GM23338 (cell line): ENCODE measurements at regions not wholly inside any gene's neighbourhood (a gene's known extent, or its start where the extent isn't known, plus 50 kb on each side); places are given as distances from the start of the nearest gene placed in this dataset.

Source experiments
- ATAC-seq: fragments of 200-7000 bp; cut with Tn5 transposase; 3 replicates; pipeline ENCODE4 v1.9.1; 2020
- DNase-seq: peaks from one replicate; pipeline ENCODE4 v3.0.0-alpha.2; 2015; ENCODE audit warnings: low spot score
- H2AFZ ChIP-seq: fragments of 200-600 bp; sonication (generic); 2 replicates; pipeline ENCODE4 v1.8.0; 2016; ENCODE audit warnings: antibody characterized with exemption, mild to moderate bottlenecking, moderate library complexity
- H3F3A ChIP-seq: fragments of 200-600 bp; sonication (generic); replicated peaks from 2 replicates; pipeline ENCODE4 v1.8.0; 2017; ENCODE audit warnings: antibody characterized with exemption, mixed run types, low read depth
- H3K27ac ChIP-seq: fragments of 200-600 bp; sonication (generic); 2 replicates; pipeline ENCODE4 v1.6.1; 2016; ENCODE audit warnings: low read depth
- H3K27me3 ChIP-seq: fragments of 200-600 bp; sonication (generic); 2 replicates; pipeline ENCODE4 v1.8.0; 2016; ENCODE audit warnings: mild to moderate bottlenecking, mixed run types, moderate library complexity; ENCODE audit not compliant: insufficient read depth
- H3K36me3 ChIP-seq: fragments of 200-600 bp; sonication (generic); 2 replicates; pipeline ENCODE4 v1.8.0; 2016; ENCODE audit warnings: mild to moderate bottlenecking; ENCODE audit not compliant: insufficient read depth
- H3K4me1 ChIP-seq: fragments of 200-600 bp; sonication (generic); 2 replicates; pipeline ENCODE4 v1.8.0; 2016; ENCODE audit warnings: mild to moderate bottlenecking, moderate library complexity; ENCODE audit not compliant: insufficient read depth
- H3K4me2 ChIP-seq: fragments of 200-600 bp; sonication (generic); 2 replicates; pipeline ENCODE4 v1.7.1; 2017; ENCODE audit warnings: mixed run types
- H3K4me3 ChIP-seq: fragments of 200-600 bp; sonication (generic); 2 replicates; pipeline ENCODE4 v1.6.1; 2016; ENCODE audit warnings: mixed run types
- H3K79me2 ChIP-seq: fragments of 200-600 bp; sonication (generic); replicated peaks from 2 replicates; pipeline ENCODE4 v1.8.0; 2017; ENCODE audit warnings: mild to moderate bottlenecking; ENCODE audit not compliant: insufficient read depth
- H3K9me2 ChIP-seq: fragments of 200-600 bp; sonication (generic); 2 replicates; pipeline ENCODE4 v1.8.0; 2017; ENCODE audit not compliant: insufficient read depth
- H4K20me1 ChIP-seq: fragments of 200-600 bp; sonication (generic); replicated peaks from 2 replicates; pipeline ENCODE4 v1.8.0; 2017; ENCODE audit warnings: mild to moderate bottlenecking; ENCODE audit not compliant: insufficient read depth
- H3K27ac Mint-ChIP-seq: 2 replicates; pipeline ENCODE4 v1.8.0; 2020; ENCODE audit warnings: inconsistent platforms, mild to moderate bottlenecking, moderate library complexity, mixed read lengths
- H3K27me3 Mint-ChIP-seq: 3 replicates; pipeline ENCODE4 v1.8.0; 2022; ENCODE audit warnings: low read depth, mild to moderate bottlenecking, moderate library complexity, mixed read lengths, inconsistent platforms; ENCODE audit not compliant: insufficient read depth, poor library complexity
- H3K36me3 Mint-ChIP-seq: 3 replicates; pipeline ENCODE4 v1.8.0; 2021; ENCODE audit warnings: low read depth, mild to moderate bottlenecking, inconsistent platforms, moderate library complexity, mixed read lengths
- H3K4me1 Mint-ChIP-seq: 3 replicates; pipeline ENCODE4 v1.8.0; 2020; ENCODE audit warnings: mild to moderate bottlenecking, inconsistent platforms, mixed read lengths
- H3K4me3 Mint-ChIP-seq: 3 replicates; pipeline ENCODE4 v1.8.0; 2021; ENCODE audit warnings: moderate library complexity, mild to moderate bottlenecking, inconsistent platforms, mixed read lengths
- H3K9me3 Mint-ChIP-seq: 3 replicates; pipeline ENCODE4 v1.8.0; 2020; ENCODE audit warnings: moderate library complexity, mild to moderate bottlenecking, inconsistent platforms, mixed read lengths
- CREB1 ChIP-seq: fragments of 250-450 bp; sonication (Bioruptor Pico); IDR thresholded peaks from 2 replicates; pipeline ENCODE4 v1.5.0; 2020; ENCODE audit warnings: low read depth, mild to moderate bottlenecking, moderate library complexity
- CTCF ChIP-seq, 2 experiments: fragments of 200-600 bp in 1 of 2; sonication (generic) in 1 of 2; conservative IDR thresholded peaks; 2 replicates each; pipeline versions ENCODE4 v1.5.1 to v1.6.1; 2016 to 2017; ENCODE audit warnings: antibody characterized with exemption in 2 of 2, low read depth in 2 of 2, mild to moderate bottlenecking in 2 of 2, moderate library complexity in 1 of 2
- EZH2 ChIP-seq: fragments of 200-600 bp; sonication (generic); IDR thresholded peaks from one replicate; pipeline ENCODE4 v1.8.0; 2017; ENCODE audit warnings: antibody characterized with exemption, mild to moderate bottlenecking, low read depth; ENCODE audit not compliant: unreplicated experiment
- EZH2phosphoT487 ChIP-seq: fragments of 200-600 bp; sonication (generic); IDR thresholded peaks from one replicate; pipeline ENCODE4 v1.8.1; 2018; ENCODE audit warnings: antibody characterized with exemption; ENCODE audit not compliant: unreplicated experiment
- JUNB ChIP-seq: IDR thresholded peaks from one replicate; pipeline ENCODE4 v1.6.1; 2016; ENCODE audit warnings: antibody characterized with exemption; ENCODE audit not compliant: unreplicated experiment
- NANOG ChIP-seq: IDR thresholded peaks from 2 replicates; pipeline ENCODE4 v1.6.1; 2016; ENCODE audit warnings: antibody characterized with exemption, borderline replicate concordance
- POLR2AphosphoS5 ChIP-seq: IDR thresholded peaks from 2 replicates; pipeline ENCODE4 v1.6.1; 2016; ENCODE audit warnings: antibody characterized with exemption, low read depth
- REST ChIP-seq: IDR thresholded peaks from one replicate; pipeline ENCODE4 v1.6.1; 2018; ENCODE audit warnings: antibody characterized with exemption; ENCODE audit not compliant: unreplicated experiment
- STAT1 ChIP-seq: IDR thresholded peaks from one replicate; pipeline ENCODE4 v1.6.1; 2016; ENCODE audit warnings: antibody characterized with exemption; ENCODE audit not compliant: unreplicated experiment
- ZNF114 ChIP-seq: fragments of 250-450 bp; sonication (Bioruptor Pico); IDR thresholded peaks from 2 replicates; pipeline ENCODE4 v1.5.0; 2020; ENCODE audit warnings: mild to moderate bottlenecking, moderate library complexity
- ZNF331 ChIP-seq: fragments of 250-450 bp; sonication (Bioruptor Pico); IDR thresholded peaks from 2 replicates; pipeline ENCODE4 v1.5.0; 2020; ENCODE audit warnings: low read depth, mild to moderate bottlenecking, moderate library complexity
- TF ChIP-seq, protein P1 (sequence below): IDR thresholded peaks from 2 replicates; pipeline ENCODE4 v1.6.1; 2016; ENCODE audit warnings: antibody characterized with exemption

DNA sequence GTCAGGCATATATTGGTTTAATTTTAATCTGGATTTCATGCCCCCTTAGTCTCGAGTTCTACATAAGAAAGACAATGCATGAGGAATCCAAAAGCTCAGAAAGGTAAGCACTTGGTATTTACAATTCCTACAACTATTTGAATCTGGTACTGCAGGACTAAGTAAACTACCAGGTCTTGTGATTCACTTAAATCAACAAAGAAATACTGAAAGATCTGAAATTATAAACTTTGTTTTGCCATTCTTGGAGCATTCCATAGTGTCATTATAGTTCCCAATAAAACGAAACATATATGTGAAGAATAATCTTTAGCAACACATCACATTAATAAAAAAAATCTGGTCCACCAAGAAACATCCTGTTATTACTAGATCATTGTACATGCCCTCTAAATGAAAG lies 482.3 kb downstream of the ANKRD50 start:
- H3K4me1 ChIP-seq = no peaks in the 10 kb centered on the region
- H3K9me2 ChIP-seq = no peaks in the 10 kb centered on the region
- H4K20me1 ChIP-seq = no peaks in the 10 kb centered on the region
- no peaks in the 10 kb centered on the region for H3F3A ChIP-seq
- Mint-ChIP-seq H3K4me3 (no peak overlapping the region), H3K9me3 (no peaks in the 10 kb centered on the region), H3K36me3 (no peaks in the 10 kb centered on the region), H3K27me3 (no peaks in the 10 kb centered on the region), H3K4me1 (peaks cover 3% of the 10 kb centered on the region; the same call in 1 of the 3 replicates), H3K27ac (no peak overlapping the region)
- no peaks in the 10 kb centered on the region for H3K79me2 ChIP-seq
- no peaks in the 10 kb centered on the region for H3K36me3 ChIP-seq
- no peak overlapping the region for H3K27ac ChIP-seq
- no peak overlapping the region for H3K4me3 ChIP-seq
- TF ChIP-seq EZH2phosphoT487 (no peak), NANOG (no peak), ZNF331 (CRISPR knock-in tag) (no peak)
- DNase-seq = peak; percentile 3
- no peaks in the 10 kb centered on the region for H3K27me3 ChIP-seq
- H3K4me2 ChIP-seq = no peak overlapping the region
- no peak for ATAC-seq
- no peak overlapping the region for H2AFZ ChIP-seq

DNA sequence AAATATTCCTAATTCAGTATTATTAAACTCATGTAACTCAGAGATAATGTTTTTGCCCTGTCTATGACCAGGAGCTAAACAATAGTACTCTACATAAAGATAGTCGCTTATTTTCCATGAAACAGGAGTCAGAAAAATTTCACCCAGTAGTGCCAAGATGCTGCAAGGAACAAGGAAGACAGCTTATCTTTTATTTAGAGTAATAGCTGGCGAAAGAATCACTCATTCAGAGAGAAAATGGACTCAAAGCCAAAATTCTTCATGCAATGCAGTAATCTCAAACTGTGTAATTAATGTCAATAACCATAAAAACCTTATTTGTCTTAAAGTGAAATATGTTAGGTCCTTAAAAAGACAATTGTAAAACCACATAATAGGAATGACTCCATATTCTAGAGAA lies 477.8 kb downstream of the ANKRD50 start:
- Histone ChIP-seq H3K27me3 (no peaks in the 10 kb centered on the region), H3K4me3 (no peak overlapping the region), H3K9me2 (no peaks in the 10 kb centered on the region), H3K79me2 (no peaks in the 10 kb centered on the region), H4K20me1 (no peaks in the 10 kb centered on the region), H2AFZ (no peak overlapping the region), H3K4me2 (no peak overlapping the region), H3F3A (no peaks in the 10 kb centered on the region), H3K27ac (no peak overlapping the region), H3K4me1 (no peaks in the 10 kb centered on the region), H3K36me3 (no peaks in the 10 kb centered on the region)
- ATAC-seq = no peak
- no peaks in the 10 kb centered on the region for H3K9me3 Mint-ChIP-seq
- peaks cover 3% of the 10 kb centered on the region; the same call in 1 of the 3 replicates for H3K4me1 Mint-ChIP-seq
- no peaks in the 10 kb centered on the region for H3K36me3 Mint-ChIP-seq
- DNase-seq = no peak
- no peak overlapping the region for H3K4me3 Mint-ChIP-seq
- no peaks in the 10 kb centered on the region for H3K27me3 Mint-ChIP-seq
- no peak overlapping the region for H3K27ac Mint-ChIP-seq
- TF ChIP-seq CTCF (conservative IDR thresholded peaks at IDR 0.05; ENCODE audit: low read depth in 2 of 2) = no peak
- no peak for TF ChIP-seq EZH2phosphoT487
- TF ChIP-seq, protein P1, sequence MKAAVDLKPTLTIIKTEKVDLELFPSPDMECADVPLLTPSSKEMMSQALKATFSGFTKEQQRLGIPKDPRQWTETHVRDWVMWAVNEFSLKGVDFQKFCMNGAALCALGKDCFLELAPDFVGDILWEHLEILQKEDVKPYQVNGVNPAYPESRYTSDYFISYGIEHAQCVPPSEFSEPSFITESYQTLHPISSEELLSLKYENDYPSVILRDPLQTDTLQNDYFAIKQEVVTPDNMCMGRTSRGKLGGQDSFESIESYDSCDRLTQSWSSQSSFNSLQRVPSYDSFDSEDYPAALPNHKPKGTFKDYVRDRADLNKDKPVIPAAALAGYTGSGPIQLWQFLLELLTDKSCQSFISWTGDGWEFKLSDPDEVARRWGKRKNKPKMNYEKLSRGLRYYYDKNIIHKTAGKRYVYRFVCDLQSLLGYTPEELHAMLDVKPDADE = no peak
- TF ChIP-seq EZH2 = no peak
- no peak for TF ChIP-seq ZNF114 (CRISPR knock-in tag)
- no peak for TF ChIP-seq POLR2AphosphoS5
- no peak for TF ChIP-seq ZNF331 (CRISPR knock-in tag)
- no peak for TF ChIP-seq CREB1
- no peak for TF ChIP-seq REST
- TF ChIP-seq JUNB = no peak
- no peak for TF ChIP-seq NANOG
- TF ChIP-seq STAT1 = no peak
